Caco-2 (cell line): ENCODE measurements at regions not wholly inside any gene's neighbourhood (a gene's known extent, or its start where the extent isn't known, plus 50 kb on each side); places are given as distances from the start of the nearest gene placed in this dataset.

Source experiments
- BruUV-seq: library from RNA; stranded (reverse); fragments of 400-500 nt; replicated peaks from 2 replicates; lab custom pipeline; 2021; lab: Mats Ljungman, UMichigan
- CTCF ChIA-PET: fragments of 300-600 bp; sonication (Branson Sonifier 250); formaldehyde crosslinking; loops from one replicate; lab custom pipeline; 2022; ENCODE audit warnings: antibody characterized with exemption; lab: Charles Lee
- POLR2A ChIA-PET: fragments of 300-600 bp; sonication (Branson Sonifier 250); formaldehyde crosslinking; loops from one replicate; lab custom pipeline; 2022; ENCODE audit warnings: antibody characterized with exemption; lab: Charles Lee
- DNase-seq, 2 experiments: peaks; one replicate each; pipeline versions ENCODE4 v3.0.0 to v3.0.0-alpha.2; 2020 to 2022
- H3K27me3 ChIP-seq: replicated peaks from 2 replicates; pipeline ENCODE4 v1.6.0; 2011; ENCODE audit warnings: low read length; ENCODE audit not compliant: control insufficient read depth, insufficient read depth
- H3K36me3 ChIP-seq: 2 replicates; pipeline ENCODE4 v1.5.1; 2011; ENCODE audit warnings: low read length; ENCODE audit not compliant: control insufficient read depth, insufficient read depth
- H3K4me1 ChIP-seq: fragments of 250-450 bp; sonication (Bioruptor Pico); 2 replicates; pipeline ENCODE4 v1.5.1; 2020; ENCODE audit warnings: mild to moderate bottlenecking
- H3K4me3 ChIP-seq: 2 replicates; pipeline ENCODE4 v1.5.1; 2011; ENCODE audit warnings: low read depth, mild to moderate bottlenecking, control low read depth, low read length
- H3K9me3 ChIP-seq: fragments of 250-450 bp; sonication (Bioruptor Pico); 2 replicates; pipeline ENCODE4 v1.5.1; 2020; ENCODE audit warnings: mild to moderate bottlenecking, moderate library complexity
- H3K27ac Mint-ChIP-seq: one replicate; pipeline ENCODE4 v1.8.0; 2022; ENCODE audit warnings: mixed read lengths; ENCODE audit not compliant: unreplicated experiment
- H3K27me3 Mint-ChIP-seq: one replicate; pipeline ENCODE4 v1.8.0; 2022; ENCODE audit warnings: mixed read lengths; ENCODE audit not compliant: insufficient read depth, unreplicated experiment
- H3K36me3 Mint-ChIP-seq: one replicate; pipeline ENCODE4 v1.8.0; 2022; ENCODE audit warnings: mild to moderate bottlenecking, mixed read lengths; ENCODE audit not compliant: insufficient read depth, unreplicated experiment
- H3K4me1 Mint-ChIP-seq: one replicate; pipeline ENCODE4 v1.8.0; 2022; ENCODE audit warnings: low read depth, mixed read lengths; ENCODE audit not compliant: unreplicated experiment
- H3K4me3 Mint-ChIP-seq: one replicate; pipeline ENCODE4 v1.8.0; 2022; ENCODE audit warnings: mild to moderate bottlenecking, moderate library complexity, mixed read lengths; ENCODE audit not compliant: unreplicated experiment
- H3K9me3 Mint-ChIP-seq: one replicate; pipeline ENCODE4 v1.8.0; 2022; ENCODE audit warnings: mixed read lengths; ENCODE audit not compliant: unreplicated experiment
- intact Hi-C: fragments of 100-400 bp; cut with micrococcal nuclease; formaldehyde crosslinking; loops from one replicate; pipeline ENCODE4 v1.10.0; 2022; ENCODE audit not compliant: unreplicated experiment
- TF ChIP-seq, protein P1 (sequence below), 2 experiments: fragments of 200-600 bp in 1 of 2; IDR thresholded peaks; 1 replicate in 1 of 2; 2 replicates in 1 of 2; pipeline versions ENCODE4 v1.5.1 to v1.8.0; 2011 to 2022; ENCODE audit warnings: antibody characterized with exemption in 1 of 2, control low read depth in 1 of 2, inconsistent platforms in 1 of 2, low read depth in 1 of 2, low read length in 1 of 2, mild to moderate bottlenecking in 1 of 2, moderate library complexity in 1 of 2; ENCODE audit not compliant: insufficient read depth in 1 of 2, severe bottlenecking in 1 of 2, unreplicated experiment in 1 of 2

DNA sequence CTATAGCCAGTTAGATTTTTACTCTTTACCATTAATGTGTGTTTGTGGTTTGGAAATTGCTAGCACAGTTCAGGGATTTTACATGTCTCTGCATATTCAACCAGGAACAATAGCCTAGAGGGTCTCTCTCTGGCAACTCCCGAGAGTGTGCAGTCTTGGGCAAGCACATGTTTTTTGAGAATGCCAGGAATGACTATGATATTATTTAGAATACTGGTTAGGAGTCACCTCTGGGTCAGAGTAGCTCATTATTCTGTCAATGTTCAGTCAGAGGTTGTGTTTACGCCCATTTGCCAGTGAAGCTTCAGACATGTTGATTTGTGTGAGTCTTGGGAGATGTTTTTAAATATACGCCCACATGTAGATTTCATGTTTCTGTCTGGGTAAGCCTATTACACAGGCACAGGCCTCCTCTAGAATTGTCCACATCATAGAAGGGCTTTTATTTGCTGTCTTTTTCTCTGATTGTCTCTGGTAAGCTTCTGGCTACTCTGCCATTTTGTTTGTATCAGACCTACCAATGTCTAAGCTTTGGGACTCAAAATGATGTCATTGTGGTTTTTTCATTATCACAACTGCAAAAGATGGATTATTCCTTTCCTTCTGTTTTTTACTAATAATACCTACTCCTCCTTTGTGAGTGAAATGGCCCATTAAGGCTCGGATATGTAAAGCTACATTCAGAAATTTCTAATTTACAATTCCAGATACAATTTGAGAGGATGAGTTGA is 203.1 kb upstream of the PPFIA2 start:
- DNase-seq = no peak
- no TSS peak for BruUV-seq
- H3K4me1 Mint-ChIP-seq = no peaks in the 10 kb centered on the region
- CTCF ChIA-PET = no interaction called here
- Histone ChIP-seq H3K4me1 (no peaks in the 10 kb centered on the region), H3K4me3 (no peak overlapping the region), H3K9me3 (no peaks in the 10 kb centered on the region), H3K36me3 (no peaks in the 10 kb centered on the region), H3K27me3 (no peaks in the 10 kb centered on the region)
- intact Hi-C loops = no loop called here
- H3K9me3 Mint-ChIP-seq = no peaks in the 10 kb centered on the region
- TF ChIP-seq, protein P1, sequence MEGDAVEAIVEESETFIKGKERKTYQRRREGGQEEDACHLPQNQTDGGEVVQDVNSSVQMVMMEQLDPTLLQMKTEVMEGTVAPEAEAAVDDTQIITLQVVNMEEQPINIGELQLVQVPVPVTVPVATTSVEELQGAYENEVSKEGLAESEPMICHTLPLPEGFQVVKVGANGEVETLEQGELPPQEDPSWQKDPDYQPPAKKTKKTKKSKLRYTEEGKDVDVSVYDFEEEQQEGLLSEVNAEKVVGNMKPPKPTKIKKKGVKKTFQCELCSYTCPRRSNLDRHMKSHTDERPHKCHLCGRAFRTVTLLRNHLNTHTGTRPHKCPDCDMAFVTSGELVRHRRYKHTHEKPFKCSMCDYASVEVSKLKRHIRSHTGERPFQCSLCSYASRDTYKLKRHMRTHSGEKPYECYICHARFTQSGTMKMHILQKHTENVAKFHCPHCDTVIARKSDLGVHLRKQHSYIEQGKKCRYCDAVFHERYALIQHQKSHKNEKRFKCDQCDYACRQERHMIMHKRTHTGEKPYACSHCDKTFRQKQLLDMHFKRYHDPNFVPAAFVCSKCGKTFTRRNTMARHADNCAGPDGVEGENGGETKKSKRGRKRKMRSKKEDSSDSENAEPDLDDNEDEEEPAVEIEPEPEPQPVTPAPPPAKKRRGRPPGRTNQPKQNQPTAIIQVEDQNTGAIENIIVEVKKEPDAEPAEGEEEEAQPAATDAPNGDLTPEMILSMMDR (IDR thresholded peaks at IDR 0.05; ENCODE audit: insufficient read depth in 1 of 2, low read depth in 1 of 2, low read length in 1 of 2, severe bottlenecking in 1 of 2, unreplicated experiment in 1 of 2) = no peak
- H3K4me3 Mint-ChIP-seq = no peak overlapping the region
- POLR2A ChIA-PET = no interaction called here
- no peaks in the 10 kb centered on the region for H3K27me3 Mint-ChIP-seq
- no peak overlapping the region for H3K27ac Mint-ChIP-seq
- no peaks in the 10 kb centered on the region for H3K36me3 Mint-ChIP-seq

DNA sequence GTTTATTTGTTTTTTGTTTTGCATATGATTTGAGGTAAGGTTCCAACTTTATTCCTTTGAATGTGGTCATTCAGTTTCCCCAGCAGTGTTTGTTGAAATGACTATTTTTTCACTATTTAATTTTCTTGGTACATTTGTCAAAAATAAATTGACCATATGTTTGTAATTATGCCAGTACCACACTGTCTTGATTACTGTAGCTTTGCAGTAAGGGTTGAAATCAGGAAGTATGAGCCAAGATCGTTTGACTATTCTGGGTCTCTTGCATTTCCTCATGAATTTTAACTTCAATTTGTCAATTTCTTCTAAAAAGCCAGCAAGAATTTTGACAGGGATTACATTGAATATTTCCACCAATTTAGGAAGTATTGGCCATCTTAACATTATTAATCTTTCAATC is 199.3 kb upstream of the PPFIA2 start:
- intact Hi-C loops = no loop called here
- Histone ChIP-seq H3K27me3 (no peaks in the 10 kb centered on the region), H3K9me3 (no peaks in the 10 kb centered on the region), H3K36me3 (no peaks in the 10 kb centered on the region), H3K4me1 (no peaks in the 10 kb centered on the region), H3K4me3 (no peak overlapping the region)
- TF ChIP-seq, protein P1 (IDR thresholded peaks at IDR 0.05; ENCODE audit: insufficient read depth in 1 of 2, low read depth in 1 of 2, low read length in 1 of 2, severe bottlenecking in 1 of 2, unreplicated experiment in 1 of 2) = no peak
- Mint-ChIP-seq H3K4me3 (no peak overlapping the region), H3K27ac (no peak overlapping the region), H3K27me3 (no peaks in the 10 kb centered on the region), H3K36me3 (no peaks in the 10 kb centered on the region), H3K9me3 (no peaks in the 10 kb centered on the region), H3K4me1 (no peaks in the 10 kb centered on the region)
- CTCF ChIA-PET = no interaction called here
- no peak for DNase-seq
- POLR2A ChIA-PET = no interaction called here
- no TSS peak for BruUV-seq

DNA sequence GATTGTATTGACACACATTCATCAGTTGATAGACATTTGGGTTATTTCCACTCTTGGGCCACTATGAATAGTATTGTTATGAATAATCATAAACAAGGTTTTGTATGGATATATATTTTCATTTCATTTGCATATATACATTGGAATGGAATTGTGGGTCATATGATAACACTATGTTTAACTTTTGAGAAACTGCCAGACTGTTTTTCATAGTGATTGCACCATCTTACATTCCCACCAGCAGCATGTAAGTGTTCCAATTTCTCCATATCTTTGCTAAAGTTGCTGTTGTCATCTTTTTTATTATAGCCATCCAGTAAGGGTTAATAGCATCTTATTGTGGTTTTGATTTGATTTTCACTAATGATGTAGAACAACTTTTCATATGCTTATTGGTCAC is 198.5 kb upstream of the PPFIA2 start:
- Mint-ChIP-seq H3K36me3 (no peaks in the 10 kb centered on the region), H3K27me3 (no peaks in the 10 kb centered on the region), H3K4me1 (no peaks in the 10 kb centered on the region), H3K27ac (no peak overlapping the region), H3K4me3 (no peak overlapping the region), H3K9me3 (no peaks in the 10 kb centered on the region)
- no peak overlapping the region for H3K4me3 ChIP-seq
- no peak for DNase-seq
- H3K36me3 ChIP-seq = no peaks in the 10 kb centered on the region
- POLR2A ChIA-PET = no interaction called here
- CTCF ChIA-PET = no interaction called here
- no peaks in the 10 kb centered on the region for H3K9me3 ChIP-seq
- no peaks in the 10 kb centered on the region for H3K4me1 ChIP-seq
- no peaks in the 10 kb centered on the region for H3K27me3 ChIP-seq
- TF ChIP-seq, protein P1 (IDR thresholded peaks at IDR 0.05; ENCODE audit: insufficient read depth in 1 of 2, low read depth in 1 of 2, low read length in 1 of 2, severe bottlenecking in 1 of 2, unreplicated experiment in 1 of 2) = no peak
- intact Hi-C loops = no loop called here
- no TSS peak for BruUV-seq
